ENCODE measurements at regions not wholly inside any gene's neighbourhood (a gene's known extent, or its start where the extent isn't known, plus 50 kb on each side); places are given as distances from the start of the nearest gene placed in this dataset.

- Histone ChIP-seq H3K9me3 (ENCODE audit: control insufficient read depth, insufficient read depth, low read length) (no peaks in the 10 kb centered on the region), H3K9ac (ENCODE audit: low read depth, low read length) (no peak overlapping the region), H3K36me3 (ENCODE audit: control insufficient read depth, insufficient read depth, low read length) (no peaks in the 10 kb centered on the region), H3K4me3 (ENCODE audit: low read depth, low read length) (no peak overlapping the region), H3K27ac (ENCODE audit: low read depth, low read length) (no peak overlapping the region), H3K27me3 (ENCODE audit: control insufficient read depth, insufficient read depth, low read length) (no peaks in the 10 kb centered on the region), H3K4me1 (ENCODE audit: control insufficient read depth, insufficient read depth, low read length) (no peaks in the 10 kb centered on the region; the same call in 1 of the 2 replicates)
These were observed 150.0 kb downstream of the RNF152 start for GRCh38 chr18:61742565-61743429.

DNA sequence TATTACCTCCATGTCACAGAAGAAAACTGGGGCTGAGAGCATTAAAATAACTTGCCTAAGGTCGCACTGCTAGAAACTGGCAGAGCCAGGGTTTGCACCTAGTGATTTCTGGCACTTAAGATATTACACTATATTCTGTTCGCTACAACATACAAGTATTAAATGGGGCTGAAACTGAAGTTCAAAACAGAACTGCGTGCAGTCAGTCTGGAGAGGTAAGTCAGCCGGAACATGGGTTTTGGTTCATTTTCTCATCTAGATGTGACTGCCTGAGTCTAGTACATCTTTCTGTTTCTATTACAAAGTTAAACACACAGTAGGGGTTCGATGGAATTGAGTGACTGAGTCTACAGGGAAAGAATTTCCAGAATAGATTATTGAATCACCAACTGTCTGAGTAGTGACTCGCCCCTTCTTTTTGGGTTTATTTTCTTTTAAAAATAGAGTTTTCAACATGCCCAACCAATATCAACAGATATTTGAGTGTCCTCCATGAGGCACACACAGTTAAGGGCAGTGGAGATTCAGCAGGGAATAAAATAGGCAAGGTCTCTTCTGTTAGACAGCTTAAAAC, 150.8 kb downstream of the RNF152 start:
- no peaks in the 10 kb centered on the region for H3K9me3 ChIP-seq (ENCODE audit: control insufficient read depth, insufficient read depth, low read length)
- no peaks in the 10 kb centered on the region for H3K36me3 ChIP-seq (ENCODE audit: control insufficient read depth, insufficient read depth, low read length)
- H3K27ac ChIP-seq (ENCODE audit: low read depth, low read length) = no peak overlapping the region
- no peak overlapping the region for H3K9ac ChIP-seq (ENCODE audit: low read depth, low read length)
- H3K4me1 ChIP-seq (ENCODE audit: control insufficient read depth, insufficient read depth, low read length) = no peaks in the 10 kb centered on the region
- no peak overlapping the region for H3K4me3 ChIP-seq (ENCODE audit: low read depth, low read length)
- H3K27me3 ChIP-seq (ENCODE audit: control insufficient read depth, insufficient read depth, low read length) = no peaks in the 10 kb centered on the region

GRCh38 chr18:61738488-61738887, 154.3 kb downstream of the RNF152 start:
- no peak overlapping the region for H3K9ac ChIP-seq (ENCODE audit: low read depth, low read length)
- no peaks in the 10 kb centered on the region for H3K4me1 ChIP-seq (ENCODE audit: control insufficient read depth, insufficient read depth, low read length)
- no peaks in the 10 kb centered on the region for H3K27me3 ChIP-seq (ENCODE audit: control insufficient read depth, insufficient read depth, low read length)
- H3K27ac ChIP-seq (ENCODE audit: low read depth, low read length) = no peak overlapping the region
- H3K9me3 ChIP-seq (ENCODE audit: control insufficient read depth, insufficient read depth, low read length) = no peaks in the 10 kb centered on the region
- H3K4me3 ChIP-seq (ENCODE audit: low read depth, low read length) = no peak overlapping the region
- H3K36me3 ChIP-seq (ENCODE audit: control insufficient read depth, insufficient read depth, low read length) = no peaks in the 10 kb centered on the region

DNA sequence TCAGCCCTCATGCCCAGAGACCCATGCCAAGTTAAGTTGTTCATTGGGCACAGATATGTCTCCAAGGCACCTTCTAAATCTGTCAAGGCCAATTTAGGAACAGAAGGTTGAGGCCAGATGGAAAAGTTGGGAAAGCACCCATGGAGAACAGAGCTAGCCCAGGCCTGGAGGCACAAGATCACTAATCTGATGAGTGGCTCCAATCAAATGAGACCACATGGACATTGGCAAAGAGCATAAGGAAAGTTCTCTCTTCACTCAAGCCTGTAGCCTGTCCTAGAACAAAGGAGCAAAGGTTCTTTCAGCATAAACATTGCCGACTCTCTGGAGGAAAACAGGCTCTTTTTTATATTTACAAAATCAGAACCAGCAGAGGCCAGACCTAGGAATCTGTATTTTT, 154.8 kb downstream of the RNF152 start:
- Histone ChIP-seq H3K4me3 (ENCODE audit: low read depth, low read length) (no peak overlapping the region), H3K4me1 (ENCODE audit: control insufficient read depth, insufficient read depth, low read length) (no peaks in the 10 kb centered on the region), H3K27me3 (ENCODE audit: control insufficient read depth, insufficient read depth, low read length) (no peaks in the 10 kb centered on the region), H3K9ac (ENCODE audit: low read depth, low read length) (no peak overlapping the region), H3K36me3 (ENCODE audit: control insufficient read depth, insufficient read depth, low read length) (no peaks in the 10 kb centered on the region), H3K27ac (ENCODE audit: low read depth, low read length) (no peak overlapping the region), H3K9me3 (ENCODE audit: control insufficient read depth, insufficient read depth, low read length) (no peaks in the 10 kb centered on the region)

- no peaks in the 10 kb centered on the region for H3K4me1 ChIP-seq (ENCODE audit: control insufficient read depth, insufficient read depth, low read length)
- no peak overlapping the region for H3K4me3 ChIP-seq (ENCODE audit: low read depth, low read length)
- H3K27me3 ChIP-seq (ENCODE audit: control insufficient read depth, insufficient read depth, low read length) = no peaks in the 10 kb centered on the region
- H3K27ac ChIP-seq (ENCODE audit: low read depth, low read length) = no peak overlapping the region
- H3K9me3 ChIP-seq (ENCODE audit: control insufficient read depth, insufficient read depth, low read length) = no peaks in the 10 kb centered on the region
- no peaks in the 10 kb centered on the region for H3K36me3 ChIP-seq (ENCODE audit: control insufficient read depth, insufficient read depth, low read length)
- H3K9ac ChIP-seq (ENCODE audit: low read depth, low read length) = no peak overlapping the region
These were observed 156.7 kb downstream of the RNF152 start for GRCh38 chr18:61736133-61736532.

GRCh38 chr18:61735564-61736102, 157.2 kb downstream of the RNF152 start:
- no peak overlapping the region for H3K4me3 ChIP-seq (ENCODE audit: low read depth, low read length)
- H3K27ac ChIP-seq (ENCODE audit: low read depth, low read length) = no peak overlapping the region
- H3K4me1 ChIP-seq (ENCODE audit: control insufficient read depth, insufficient read depth, low read length) = no peaks in the 10 kb centered on the region
- no peaks in the 10 kb centered on the region for H3K36me3 ChIP-seq (ENCODE audit: control insufficient read depth, insufficient read depth, low read length)
- H3K9ac ChIP-seq (ENCODE audit: low read depth, low read length) = no peak overlapping the region
- no peaks in the 10 kb centered on the region for H3K9me3 ChIP-seq (ENCODE audit: control insufficient read depth, insufficient read depth, low read length)
- H3K27me3 ChIP-seq (ENCODE audit: control insufficient read depth, insufficient read depth, low read length) = no peaks in the 10 kb centered on the region

GRCh38 chr18:61734396-61734795, 158.4 kb downstream of the RNF152 start:
- Histone ChIP-seq H3K9ac (ENCODE audit: low read depth, low read length) (no peak overlapping the region), H3K27ac (ENCODE audit: low read depth, low read length) (no peak overlapping the region), H3K4me3 (ENCODE audit: low read depth, low read length) (no peak overlapping the region), H3K27me3 (ENCODE audit: control insufficient read depth, insufficient read depth, low read length) (no peaks in the 10 kb centered on the region), H3K9me3 (ENCODE audit: control insufficient read depth, insufficient read depth, low read length) (no peaks in the 10 kb centered on the region), H3K4me1 (ENCODE audit: control insufficient read depth, insufficient read depth, low read length) (no peaks in the 10 kb centered on the region), H3K36me3 (ENCODE audit: control insufficient read depth, insufficient read depth, low read length) (no peaks in the 10 kb centered on the region)

GRCh38 chr18:61732854-61733253, 160.0 kb downstream of the RNF152 start:
- Histone ChIP-seq H3K4me1 (ENCODE audit: control insufficient read depth, insufficient read depth, low read length) (no peaks in the 10 kb centered on the region), H3K27me3 (ENCODE audit: control insufficient read depth, insufficient read depth, low read length) (no peaks in the 10 kb centered on the region), H3K4me3 (ENCODE audit: low read depth, low read length) (no peak overlapping the region), H3K9me3 (ENCODE audit: control insufficient read depth, insufficient read depth, low read length) (no peaks in the 10 kb centered on the region), H3K9ac (ENCODE audit: low read depth, low read length) (no peak overlapping the region), H3K27ac (ENCODE audit: low read depth, low read length) (no peak overlapping the region), H3K36me3 (ENCODE audit: control insufficient read depth, insufficient read depth, low read length) (no peaks in the 10 kb centered on the region)

- Histone ChIP-seq H3K36me3 (ENCODE audit: control insufficient read depth, insufficient read depth, low read length) (no peaks in the 10 kb centered on the region), H3K9ac (ENCODE audit: low read depth, low read length) (no peak overlapping the region), H3K27ac (ENCODE audit: low read depth, low read length) (no peak overlapping the region), H3K27me3 (ENCODE audit: control insufficient read depth, insufficient read depth, low read length) (no peaks in the 10 kb centered on the region), H3K4me1 (ENCODE audit: control insufficient read depth, insufficient read depth, low read length) (no peaks in the 10 kb centered on the region), H3K9me3 (ENCODE audit: control insufficient read depth, insufficient read depth, low read length) (peaks cover 1% of the 10 kb centered on the region; the same call in 1 of the 2 replicates), H3K4me3 (ENCODE audit: low read depth, low read length) (no peak overlapping the region)
These were observed 161.0 kb downstream of the RNF152 start for GRCh38 chr18:61731693-61732376.

- Histone ChIP-seq H3K27ac (ENCODE audit: low read depth, low read length) (no peak overlapping the region), H3K9ac (ENCODE audit: low read depth, low read length) (no peak overlapping the region), H3K27me3 (ENCODE audit: control insufficient read depth, insufficient read depth, low read length) (no peaks in the 10 kb centered on the region), H3K9me3 (ENCODE audit: control insufficient read depth, insufficient read depth, low read length) (peaks cover 6% of the 10 kb centered on the region), H3K36me3 (ENCODE audit: control insufficient read depth, insufficient read depth, low read length) (no peaks in the 10 kb centered on the region), H3K4me3 (ENCODE audit: low read depth, low read length) (no peak overlapping the region), H3K4me1 (ENCODE audit: control insufficient read depth, insufficient read depth, low read length) (no peaks in the 10 kb centered on the region)
These were observed 161.6 kb downstream of the RNF152 start for GRCh38 chr18:61731178-61731577.

- H3K9me3 ChIP-seq (ENCODE audit: control insufficient read depth, insufficient read depth, low read length) = peaks cover 9% of the 10 kb centered on the region
- no peaks in the 10 kb centered on the region for H3K36me3 ChIP-seq (ENCODE audit: control insufficient read depth, insufficient read depth, low read length)
- no peak overlapping the region for H3K27ac ChIP-seq (ENCODE audit: low read depth, low read length)
- no peak overlapping the region for H3K4me3 ChIP-seq (ENCODE audit: low read depth, low read length)
- H3K4me1 ChIP-seq (ENCODE audit: control insufficient read depth, insufficient read depth, low read length) = no peaks in the 10 kb centered on the region
- H3K9ac ChIP-seq (ENCODE audit: low read depth, low read length) = no peak overlapping the region
- H3K27me3 ChIP-seq (ENCODE audit: control insufficient read depth, insufficient read depth, low read length) = no peaks in the 10 kb centered on the region
These were observed 163.5 kb downstream of the RNF152 start for GRCh38 chr18:61729322-61729721.
